ENCODE measurements at regions not wholly inside any gene's neighbourhood (a gene's known extent, or its start where the extent isn't known, plus 50 kb on each side); places are given as distances from the start of the nearest gene placed in this dataset.

DNA sequence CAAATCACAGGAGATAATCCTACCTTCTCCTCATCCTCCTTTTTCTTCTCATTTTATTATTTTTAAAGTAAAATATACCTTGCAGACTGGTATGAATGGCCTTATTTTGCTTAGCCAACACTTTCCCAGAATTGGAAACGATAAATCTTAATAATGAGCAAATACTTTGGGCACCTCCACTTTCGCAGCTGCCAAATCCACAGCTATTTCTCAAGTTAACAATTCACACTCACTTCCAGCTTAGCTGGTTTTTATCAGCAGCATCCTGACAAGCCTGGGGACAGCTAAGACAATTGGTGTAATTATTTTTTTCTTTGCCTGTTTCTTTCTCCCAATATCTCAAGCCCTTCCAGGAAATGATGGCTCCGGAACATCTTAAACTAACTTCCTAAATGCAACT is 867.5 kb upstream of the TMEM132C start:
- H3K9ac ChIP-seq (ENCODE audit: extremely low read depth, insufficient read length, low read length): no peak overlapping the region
- Mint-ChIP-seq H3K36me3 (ENCODE audit: insufficient read depth in 1 of 3, low read depth in 3 of 3) (no peaks in the 10 kb centered on the region), H3K9me3 (no peaks in the 10 kb centered on the region)

More for the DNA sequence above, 867.5 kb upstream of the TMEM132C start:
- no peaks in the 10 kb centered on the region for H3K79me2 ChIP-seq (ENCODE audit: insufficient read depth, low read length)
- no CpG with 5 or more reads among the region's 3 CpGs for WGBS (ENCODE audit: extremely low coverage, insufficient read length, low lambda C conversion rate)
- no peaks in the 10 kb centered on the region for H3K4me1 ChIP-seq (ENCODE audit: insufficient read depth, low read length)
- H2BK15ac ChIP-seq (ENCODE audit: low read depth, low read length): no peak overlapping the region
- H3K4me3 Mint-ChIP-seq: no peak overlapping the region
- H3K23ac ChIP-seq (ENCODE audit: insufficient read length, low read depth, low read length): no peak overlapping the region
- H3T11ph ChIP-seq (ENCODE audit: low read length): no peak overlapping the region
- no peak overlapping the region for H2BK20ac ChIP-seq (ENCODE audit: low read depth, low read length, poor library complexity, severe bottlenecking)
- H3K79me1 ChIP-seq (ENCODE audit: insufficient read depth, low read depth, low read length, poor library complexity, severe bottlenecking): no peaks in the 10 kb centered on the region
- TF ChIP-seq, protein P1, sequence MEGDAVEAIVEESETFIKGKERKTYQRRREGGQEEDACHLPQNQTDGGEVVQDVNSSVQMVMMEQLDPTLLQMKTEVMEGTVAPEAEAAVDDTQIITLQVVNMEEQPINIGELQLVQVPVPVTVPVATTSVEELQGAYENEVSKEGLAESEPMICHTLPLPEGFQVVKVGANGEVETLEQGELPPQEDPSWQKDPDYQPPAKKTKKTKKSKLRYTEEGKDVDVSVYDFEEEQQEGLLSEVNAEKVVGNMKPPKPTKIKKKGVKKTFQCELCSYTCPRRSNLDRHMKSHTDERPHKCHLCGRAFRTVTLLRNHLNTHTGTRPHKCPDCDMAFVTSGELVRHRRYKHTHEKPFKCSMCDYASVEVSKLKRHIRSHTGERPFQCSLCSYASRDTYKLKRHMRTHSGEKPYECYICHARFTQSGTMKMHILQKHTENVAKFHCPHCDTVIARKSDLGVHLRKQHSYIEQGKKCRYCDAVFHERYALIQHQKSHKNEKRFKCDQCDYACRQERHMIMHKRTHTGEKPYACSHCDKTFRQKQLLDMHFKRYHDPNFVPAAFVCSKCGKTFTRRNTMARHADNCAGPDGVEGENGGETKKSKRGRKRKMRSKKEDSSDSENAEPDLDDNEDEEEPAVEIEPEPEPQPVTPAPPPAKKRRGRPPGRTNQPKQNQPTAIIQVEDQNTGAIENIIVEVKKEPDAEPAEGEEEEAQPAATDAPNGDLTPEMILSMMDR (conservative IDR thresholded peaks at IDR 0.05): no peak
- no peak overlapping the region for H3K4me2 ChIP-seq (ENCODE audit: insufficient read depth, insufficient read length, low read length)
- no peak overlapping the region for H3K27ac ChIP-seq (ENCODE audit: insufficient read length, low read depth, low read length)
- H2BK12ac ChIP-seq (ENCODE audit: insufficient read length, low read depth, low read length): no peak overlapping the region
- DNase-seq: no peak
- H2BK5ac ChIP-seq (ENCODE audit: insufficient read length, low read length): no peak overlapping the region
- H3K4me1 Mint-ChIP-seq: peaks cover 4 to 6% of the 10 kb centered on the region in 2 experiments; a peak in 3 of 4 replicates
- no peaks in the 10 kb centered on the region; the same call in 1 of the 2 replicates for H3K27me3 Mint-ChIP-seq (ENCODE audit: low read depth)
- H2AK5ac ChIP-seq (ENCODE audit: insufficient read length, low read length): no peak overlapping the region
- no peaks in the 10 kb centered on the region for H3K27me3 ChIP-seq (ENCODE audit: insufficient read depth, low read length)
- no peak overlapping the region for H4K5ac ChIP-seq (ENCODE audit: insufficient read length, low read depth, low read length)
- H4K8ac ChIP-seq (replicated peaks; ENCODE audit: insufficient read length, low read depth, low read length): no peak overlapping the region
- H3K27ac Mint-ChIP-seq: no peak overlapping the region
- H4K20me1 ChIP-seq (ENCODE audit: control insufficient read depth, insufficient read depth, insufficient read length): no peaks in the 10 kb centered on the region
- no peak overlapping the region for H3K18ac ChIP-seq (ENCODE audit: insufficient read length, low read depth, low read length)
- H2AFZ ChIP-seq (ENCODE audit: low read length): no peak overlapping the region
- no peak overlapping the region for H2BK120ac ChIP-seq (ENCODE audit: low read depth, low read length, poor library complexity, severe bottlenecking)
- H3K23me2 ChIP-seq (ENCODE audit: insufficient read length, low read depth, low read length, poor library complexity, severe bottlenecking): no peaks in the 10 kb centered on the region
- no peak overlapping the region for H3K56ac ChIP-seq (ENCODE audit: insufficient read length, low read depth, low read length)
- no peaks in the 10 kb centered on the region for H3K9me3 ChIP-seq (ENCODE audit: control insufficient read depth, low read depth, low read length)
- H4K91ac ChIP-seq (ENCODE audit: insufficient read length, low read depth, low read length): no peak overlapping the region
- no peak overlapping the region for H3K14ac ChIP-seq (ENCODE audit: insufficient read depth, low read length)
- no peak overlapping the region for H3K4ac ChIP-seq (ENCODE audit: low read depth, low read length)

Measured in H9 (cell line).